Hepatocyte (in vitro differentiated cells): ENCODE measurements at regions not wholly inside any gene's neighbourhood (a gene's known extent, or its start where the extent isn't known, plus 50 kb on each side); places are given as distances from the start of the nearest gene placed in this dataset.
A peak's percentile ranks its signal among the peaks of the same experiment; 100 is the strongest.
"Not testable (repeated sequence)": the region's sequence is repeated elsewhere in the genome, so short reads cannot be mapped to it uniquely, and the experiment has no call there.

ENCODE experiments used
- DNase-seq: peaks from one replicate; pipeline ENCODE4 v3.0.0-alpha.2; 2016; ENCODE audit warnings: low spot score
- H2AFZ ChIP-seq: fragments of 200-600 bp; sonication (generic); 2 replicates; pipeline ENCODE4 v1.6.0; 2016; ENCODE audit warnings: antibody characterized with exemption, mild to moderate bottlenecking
- H3K27ac ChIP-seq: fragments of 200-600 bp; sonication (generic); 2 replicates; pipeline ENCODE4 v1.5.1; 2016; ENCODE audit warnings: mild to moderate bottlenecking
- H3K27me3 ChIP-seq: fragments of 200-600 bp; sonication (generic); 2 replicates; pipeline ENCODE4 v1.6.1; 2016
- H3K36me3 ChIP-seq: fragments of 200-600 bp; sonication (generic); replicated peaks from 2 replicates; pipeline ENCODE4 v1.5.1; 2016; ENCODE audit warnings: low read depth; ENCODE audit not compliant: insufficient read depth
- H3K4me1 ChIP-seq: fragments of 200-600 bp; sonication (generic); 2 replicates; pipeline ENCODE4 v1.5.1; 2016; ENCODE audit warnings: mild to moderate bottlenecking, moderate library complexity; ENCODE audit not compliant: insufficient read depth
- H3K4me2 ChIP-seq: fragments of 200-600 bp; sonication (generic); 2 replicates; pipeline ENCODE4 v1.6.0; 2016
- H3K4me3 ChIP-seq: fragments of 200-600 bp; sonication (generic); 2 replicates; pipeline ENCODE4 v1.5.1; 2016; ENCODE audit warnings: mild to moderate bottlenecking
- H3K79me2 ChIP-seq: fragments of 200-600 bp; sonication (generic); 2 replicates; pipeline ENCODE4 v1.6.0; 2017; ENCODE audit warnings: mild to moderate bottlenecking
- H3K9me2 ChIP-seq: fragments of 200-600 bp; sonication (generic); replicated peaks from 2 replicates; pipeline ENCODE4 v1.6.0; 2017; ENCODE audit warnings: mild to moderate bottlenecking; ENCODE audit not compliant: insufficient read depth
- H3K9me3 ChIP-seq: fragments of 200-600 bp; sonication (generic); 2 replicates; pipeline ENCODE4 v1.5.1; 2016; ENCODE audit warnings: low read depth, mild to moderate bottlenecking
- H4K20me1 ChIP-seq: fragments of 200-600 bp; sonication (generic); 2 replicates; pipeline ENCODE4 v1.6.0; 2016; ENCODE audit warnings: mild to moderate bottlenecking; ENCODE audit not compliant: insufficient read depth, poor library complexity, severe bottlenecking
- EZH2 ChIP-seq: fragments of 200-600 bp; sonication (generic); IDR thresholded peaks from 2 replicates; pipeline ENCODE4 v1.6.1; 2016; ENCODE audit warnings: antibody characterized with exemption, mild to moderate bottlenecking, borderline replicate concordance
- EZH2phosphoT487 ChIP-seq: fragments of 200-600 bp; sonication (generic); IDR thresholded peaks from one replicate; pipeline ENCODE4 v1.6.1; 2018; ENCODE audit warnings: antibody characterized with exemption, mild to moderate bottlenecking, low read depth, moderate library complexity; ENCODE audit not compliant: unreplicated experiment, severe bottlenecking
- WGBS: methylation state at CpG from one replicate; pipeline ENCODE4 v1.1.6; 2016; ENCODE audit warnings: low lambda C conversion rate; ENCODE audit errors: missing lambda C conversion rate; 5-methylcytosine and 5-hydroxymethylcytosine counted together
- TF ChIP-seq, protein P1 (sequence below): fragments of 200-600 bp; sonication (generic); IDR thresholded peaks from 2 replicates; pipeline ENCODE4 v1.5.1; 2016; ENCODE audit warnings: antibody characterized with exemption, mild to moderate bottlenecking; ENCODE audit not compliant: poor library complexity

DNA sequence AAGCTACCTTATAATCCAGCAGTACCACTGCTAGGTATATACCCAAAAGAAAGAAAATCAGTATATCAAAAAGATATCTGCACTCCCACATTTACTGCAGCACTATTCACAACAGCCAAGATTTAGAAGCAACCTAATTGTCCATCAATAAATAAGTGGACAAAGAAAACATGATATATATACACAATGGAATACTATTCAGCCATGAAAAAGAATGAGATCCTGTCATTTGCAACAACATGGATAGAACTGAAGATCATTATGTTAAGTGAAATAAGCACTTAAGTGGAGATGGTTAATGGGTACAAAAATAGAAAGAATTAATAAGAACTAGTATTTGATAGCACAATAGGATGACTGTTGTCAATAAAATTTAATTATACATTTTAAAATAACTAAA, 90.7 kb upstream of the PKN2 start:
- H3K27ac ChIP-seq, result no peak overlapping the region
- H3K9me2 ChIP-seq, result no peaks in the 10 kb centered on the region
- DNase-seq, result no peak
- H3K4me3 ChIP-seq, result no peak overlapping the region
- H3K27me3 ChIP-seq, result no peaks in the 10 kb centered on the region
- H3K36me3 ChIP-seq, result no peaks in the 10 kb centered on the region
- H3K79me2 ChIP-seq, result no peaks in the 10 kb centered on the region
- no peak for TF ChIP-seq EZH2
- TF ChIP-seq, protein P1, sequence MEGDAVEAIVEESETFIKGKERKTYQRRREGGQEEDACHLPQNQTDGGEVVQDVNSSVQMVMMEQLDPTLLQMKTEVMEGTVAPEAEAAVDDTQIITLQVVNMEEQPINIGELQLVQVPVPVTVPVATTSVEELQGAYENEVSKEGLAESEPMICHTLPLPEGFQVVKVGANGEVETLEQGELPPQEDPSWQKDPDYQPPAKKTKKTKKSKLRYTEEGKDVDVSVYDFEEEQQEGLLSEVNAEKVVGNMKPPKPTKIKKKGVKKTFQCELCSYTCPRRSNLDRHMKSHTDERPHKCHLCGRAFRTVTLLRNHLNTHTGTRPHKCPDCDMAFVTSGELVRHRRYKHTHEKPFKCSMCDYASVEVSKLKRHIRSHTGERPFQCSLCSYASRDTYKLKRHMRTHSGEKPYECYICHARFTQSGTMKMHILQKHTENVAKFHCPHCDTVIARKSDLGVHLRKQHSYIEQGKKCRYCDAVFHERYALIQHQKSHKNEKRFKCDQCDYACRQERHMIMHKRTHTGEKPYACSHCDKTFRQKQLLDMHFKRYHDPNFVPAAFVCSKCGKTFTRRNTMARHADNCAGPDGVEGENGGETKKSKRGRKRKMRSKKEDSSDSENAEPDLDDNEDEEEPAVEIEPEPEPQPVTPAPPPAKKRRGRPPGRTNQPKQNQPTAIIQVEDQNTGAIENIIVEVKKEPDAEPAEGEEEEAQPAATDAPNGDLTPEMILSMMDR, result no peak
- no peak overlapping the region for H2AFZ ChIP-seq
- H3K4me1 ChIP-seq, result no peaks in the 10 kb centered on the region
- no peaks in the 10 kb centered on the region for H4K20me1 ChIP-seq
- no peaks in the 10 kb centered on the region for H3K9me3 ChIP-seq
- no peak overlapping the region for H3K4me2 ChIP-seq

DNA sequence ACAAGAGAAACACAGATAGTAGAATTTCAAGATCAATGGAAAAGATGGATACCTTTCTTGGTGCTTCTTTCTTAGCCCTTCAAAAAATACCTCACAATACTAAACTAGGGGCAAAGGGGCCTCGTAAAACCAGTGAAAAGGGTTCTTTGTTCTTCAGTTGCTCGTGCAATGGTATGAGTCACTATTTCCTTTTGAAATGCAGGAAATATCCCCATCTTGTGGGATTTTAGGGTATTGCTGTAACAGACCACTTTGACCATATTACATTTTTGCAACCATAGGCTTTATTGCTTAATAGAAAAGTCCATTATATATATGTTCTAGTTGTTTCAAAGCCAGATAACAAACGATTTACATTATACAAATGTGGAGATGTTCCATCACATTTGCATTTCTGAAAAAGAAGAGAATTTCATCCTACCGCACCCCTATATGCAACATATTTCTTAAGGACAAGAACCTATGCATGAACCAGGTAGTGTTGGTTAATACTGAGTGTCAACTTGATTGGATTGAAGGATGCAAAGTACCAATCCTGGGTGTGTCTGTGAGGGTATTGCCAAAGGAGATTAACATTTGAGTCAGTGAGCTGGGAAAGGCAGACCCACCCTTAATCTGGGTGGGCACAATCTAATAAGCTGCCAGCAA, 88.6 kb upstream of the PKN2 start:
- Histone ChIP-seq H3K4me2 (no peak overlapping the region), H3K9me2 (no peaks in the 10 kb centered on the region), H4K20me1 (no peaks in the 10 kb centered on the region), H2AFZ (no peak overlapping the region), H3K4me3 (no peak overlapping the region), H3K27me3 (no peaks in the 10 kb centered on the region), H3K79me2 (no peaks in the 10 kb centered on the region), H3K36me3 (no peaks in the 10 kb centered on the region), H3K4me1 (no peaks in the 10 kb centered on the region), H3K9me3 (no peaks in the 10 kb centered on the region), H3K27ac (no peak overlapping the region)
- peak; percentile 27 for DNase-seq
- 52% methylated on average over 4 of the region's 4 CpGs for WGBS
- TF ChIP-seq EZH2, result no peak
- TF ChIP-seq, protein P1, result peak; percentile 42

DNA sequence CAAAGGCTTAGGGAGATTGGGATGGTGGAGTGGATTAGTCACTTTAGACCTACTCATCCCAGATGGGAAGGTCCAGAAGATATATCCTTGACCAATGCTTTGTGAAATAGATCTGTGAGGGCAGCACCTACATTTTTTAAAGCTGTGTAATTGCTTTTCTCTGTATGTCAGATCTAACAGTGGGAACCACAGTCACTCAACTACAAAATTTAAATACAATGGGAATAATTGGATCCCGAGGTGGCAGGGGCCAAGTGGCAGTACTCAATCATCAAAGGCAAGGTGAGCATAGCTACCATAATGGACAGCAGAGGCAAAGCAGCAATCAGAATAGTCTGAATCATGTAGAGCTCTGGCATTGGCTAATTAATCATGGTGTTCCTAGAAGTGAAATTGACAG, 86.1 kb upstream of the PKN2 start:
- H4K20me1 ChIP-seq, H3K36me3 ChIP-seq, DNase-seq, H3K27me3 ChIP-seq, H3K4me1 ChIP-seq, H3K79me2 ChIP-seq, H3K4me3 ChIP-seq, H3K4me2 ChIP-seq, H3K27ac ChIP-seq, H3K9me3 ChIP-seq, H3K9me2 ChIP-seq, H2AFZ ChIP-seq: not testable (repeated sequence)
- WGBS, result 70% methylated on average over 1 of the region's 1 CpG

DNA sequence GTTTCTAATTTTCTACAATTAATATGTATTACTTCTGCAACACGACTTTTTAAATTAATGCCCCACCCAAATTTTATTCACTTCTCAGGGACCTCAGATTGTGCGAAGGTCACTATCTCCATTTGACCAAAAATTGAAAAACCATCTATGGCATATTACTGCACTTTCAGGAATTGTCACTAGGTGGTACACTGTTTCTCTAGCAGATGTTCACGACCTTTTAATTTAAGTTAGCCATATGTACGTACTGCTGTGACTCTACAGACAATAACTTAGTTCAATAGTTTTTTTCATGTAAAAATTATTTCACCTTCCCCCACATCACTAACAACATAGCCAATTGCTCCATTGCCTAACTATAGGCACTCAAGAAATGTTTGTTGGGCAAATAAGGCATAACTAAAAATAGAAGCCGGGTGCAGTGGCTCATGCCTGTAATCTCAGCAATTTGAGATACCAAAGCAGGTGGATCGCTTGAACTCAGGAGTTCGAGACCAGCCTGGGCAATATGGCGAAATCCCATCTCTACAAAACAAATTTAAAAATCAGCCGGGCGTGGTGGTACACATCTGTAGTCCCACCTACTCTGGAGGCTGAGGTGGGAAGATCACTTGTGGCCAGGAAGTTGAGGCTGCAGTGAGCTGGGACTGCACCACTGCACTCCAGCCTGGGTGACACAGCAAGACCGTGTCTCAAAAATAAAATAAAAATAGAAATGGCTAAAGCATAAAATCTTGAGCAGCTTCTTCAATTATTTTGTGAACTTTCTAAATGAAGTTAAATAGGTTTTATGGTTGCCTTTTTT, 75.7 kb upstream of the PKN2 start:
- TF ChIP-seq EZH2phosphoT487 (no peak), EZH2 (no peak)
- TF ChIP-seq, protein P1, result peak; percentile 64
- Histone ChIP-seq H3K79me2 (no peaks in the 10 kb centered on the region), H3K27me3 (no peaks in the 10 kb centered on the region), H4K20me1 (no peaks in the 10 kb centered on the region), H3K9me3 (no peaks in the 10 kb centered on the region), H3K9me2 (no peaks in the 10 kb centered on the region), H3K4me2 (no peak overlapping the region), H2AFZ (no peak overlapping the region), H3K36me3 (no peaks in the 10 kb centered on the region), H3K4me3 (no peak overlapping the region), H3K4me1 (peaks cover 3% of the 10 kb centered on the region), H3K27ac (no peak overlapping the region)
- WGBS, result 66% methylated on average over 11 of the region's 11 CpGs
- DNase-seq, result peak; percentile 42
